Cardiac septum (tissue), 1 donor: ENCODE measurements at regions not wholly inside any gene's neighbourhood (a gene's known extent, or its start where the extent isn't known, plus 50 kb on each side); places are given as distances from the start of the nearest gene placed in this dataset.
"Not testable (repeated sequence)": the region's sequence is repeated elsewhere in the genome, so short reads cannot be mapped to it uniquely, and the experiment has no call there.

ENCODE experiments used
- DNase-seq: peaks from one replicate; pipeline ENCODE4 v3.0.0-alpha.2; 2020; ENCODE audit warnings: low spot score
- intact Hi-C: fragments of 100-400 bp; cut with DNase I; formaldehyde crosslinking; loops from one replicate; pipeline ENCODE4 v1.14.0; 2022
- donor health status: DM: no; HTN: no; CAD: no.

DNA sequence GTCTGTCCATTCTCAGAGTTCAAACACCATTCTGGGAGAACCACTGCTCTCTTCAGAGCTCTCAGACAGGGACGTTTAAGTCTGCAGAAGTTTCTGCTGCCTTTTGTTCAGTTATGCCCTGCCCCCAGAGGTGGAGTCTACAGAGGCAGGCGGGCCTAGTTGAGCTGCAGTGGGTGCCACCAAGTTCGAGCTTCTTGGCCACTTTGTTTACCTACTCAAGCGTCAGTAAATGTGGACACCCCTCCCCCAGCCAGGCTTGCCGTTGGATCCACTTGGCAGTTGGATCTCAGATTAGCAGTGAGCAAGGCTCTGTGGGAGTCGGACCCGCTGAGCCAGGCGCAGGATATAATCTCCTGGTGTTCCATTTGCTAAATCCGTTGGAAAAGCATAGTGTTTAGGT is 601.5 kb downstream of the PKHD1 start:
- intact Hi-C loops, DNase-seq: not testable (repeated sequence)

DNA sequence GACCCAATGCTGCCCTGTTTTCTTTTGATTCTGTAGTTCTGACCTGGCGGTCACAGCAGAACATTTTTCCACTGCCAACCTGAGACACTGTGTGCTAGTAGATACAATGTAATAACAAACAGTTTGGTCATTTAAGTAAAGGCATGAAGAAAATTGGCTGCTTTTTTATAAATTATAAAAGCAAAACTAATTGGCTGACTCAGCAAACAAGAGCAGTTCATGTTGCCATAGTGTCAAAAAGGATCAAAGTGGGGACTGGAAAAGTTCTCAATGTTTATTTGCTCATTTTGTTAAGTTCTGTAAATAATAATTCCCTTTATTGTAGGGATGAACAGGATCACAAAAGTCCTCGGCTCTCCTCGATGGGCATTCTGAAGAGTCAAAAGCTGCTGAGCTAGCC is 599.5 kb downstream of the PKHD1 start:
- no peak for DNase-seq

DNA sequence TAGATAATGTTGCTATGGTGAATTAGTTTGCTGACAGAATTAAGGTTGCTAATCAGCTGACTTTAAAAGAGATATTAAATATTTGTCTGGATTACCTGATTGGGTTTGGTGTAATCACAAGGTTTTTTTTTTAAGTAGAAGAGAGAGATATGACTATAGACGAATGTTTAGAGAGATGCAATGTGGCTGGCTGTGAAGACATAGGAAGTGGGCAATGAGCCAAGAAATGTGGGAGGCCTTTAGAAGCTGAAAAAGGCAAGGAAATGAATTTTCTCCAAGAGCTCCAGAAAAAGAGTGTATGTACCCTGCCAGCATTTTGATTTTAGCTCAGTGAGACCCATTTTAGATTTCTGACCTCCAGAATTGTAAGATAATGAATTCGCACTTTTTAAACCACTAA is 598.3 kb downstream of the PKHD1 start:
- intact Hi-C loops = no loop called here
- DNase-seq = no peak

More for the DNA sequence above, 599.5 kb downstream of the PKHD1 start:
- intact Hi-C loops = no loop called here

DNA sequence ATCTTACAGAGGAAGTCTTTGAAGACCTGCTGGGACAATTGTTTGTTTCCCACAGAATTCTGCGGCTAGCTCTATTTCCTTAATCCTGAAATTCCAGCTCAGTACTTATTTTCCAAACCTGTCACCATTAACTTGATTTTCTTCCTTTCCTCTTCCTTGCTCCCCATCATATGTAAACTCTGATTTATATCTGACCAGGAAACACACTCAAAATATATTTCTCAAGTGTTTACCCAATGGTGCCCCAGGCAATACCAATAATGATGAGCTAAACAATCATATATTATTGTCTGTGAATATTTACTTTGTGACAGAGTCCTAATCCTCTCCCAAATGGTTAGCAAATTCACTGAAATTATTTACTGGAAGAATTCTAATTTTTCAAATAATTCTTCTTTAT is 597.3 kb downstream of the PKHD1 start:
- DNase-seq = no peak
- intact Hi-C loops = no loop called here

DNA sequence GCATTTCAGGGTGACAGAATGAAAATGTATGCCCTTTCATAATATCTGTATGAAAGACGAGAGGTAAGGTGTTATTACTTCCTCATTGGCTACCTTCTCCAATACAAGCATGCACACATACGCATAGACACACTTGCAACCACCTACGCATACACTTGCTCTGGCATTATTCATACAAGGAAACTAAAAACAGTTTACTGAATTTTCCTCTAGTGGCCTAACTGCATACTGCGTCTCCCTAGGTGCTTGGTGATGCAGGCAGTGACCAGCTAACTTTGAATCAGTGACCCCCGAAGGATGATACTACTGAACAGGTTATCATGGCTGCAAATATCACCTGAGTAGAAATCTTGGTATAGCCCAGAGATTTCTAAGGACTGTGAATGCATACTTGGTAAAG is 593.1 kb downstream of the PKHD1 start:
- DNase-seq = no peak
- intact Hi-C loops = no loop called here

DNA sequence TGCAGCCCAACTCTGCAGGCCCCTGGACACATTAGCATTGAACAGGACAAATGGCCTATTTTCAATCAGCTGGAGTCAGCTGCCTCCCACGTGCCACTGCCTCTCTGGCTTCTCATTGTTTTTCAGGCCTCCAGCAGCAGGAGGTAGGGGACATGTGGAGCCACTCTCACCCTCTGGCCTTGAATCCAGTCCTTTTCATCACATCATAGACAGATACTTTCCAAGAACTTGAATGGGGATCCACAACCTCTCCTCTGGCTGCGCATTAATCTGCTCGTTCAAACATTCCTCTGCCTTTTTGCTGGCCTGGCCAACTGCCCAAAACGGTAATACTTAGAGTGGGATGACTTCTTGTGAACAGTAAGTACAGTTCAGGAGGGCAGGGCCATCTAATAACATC is 592.3 kb downstream of the PKHD1 start:
- DNase-seq = no peak
- intact Hi-C loops = no loop called here

DNA sequence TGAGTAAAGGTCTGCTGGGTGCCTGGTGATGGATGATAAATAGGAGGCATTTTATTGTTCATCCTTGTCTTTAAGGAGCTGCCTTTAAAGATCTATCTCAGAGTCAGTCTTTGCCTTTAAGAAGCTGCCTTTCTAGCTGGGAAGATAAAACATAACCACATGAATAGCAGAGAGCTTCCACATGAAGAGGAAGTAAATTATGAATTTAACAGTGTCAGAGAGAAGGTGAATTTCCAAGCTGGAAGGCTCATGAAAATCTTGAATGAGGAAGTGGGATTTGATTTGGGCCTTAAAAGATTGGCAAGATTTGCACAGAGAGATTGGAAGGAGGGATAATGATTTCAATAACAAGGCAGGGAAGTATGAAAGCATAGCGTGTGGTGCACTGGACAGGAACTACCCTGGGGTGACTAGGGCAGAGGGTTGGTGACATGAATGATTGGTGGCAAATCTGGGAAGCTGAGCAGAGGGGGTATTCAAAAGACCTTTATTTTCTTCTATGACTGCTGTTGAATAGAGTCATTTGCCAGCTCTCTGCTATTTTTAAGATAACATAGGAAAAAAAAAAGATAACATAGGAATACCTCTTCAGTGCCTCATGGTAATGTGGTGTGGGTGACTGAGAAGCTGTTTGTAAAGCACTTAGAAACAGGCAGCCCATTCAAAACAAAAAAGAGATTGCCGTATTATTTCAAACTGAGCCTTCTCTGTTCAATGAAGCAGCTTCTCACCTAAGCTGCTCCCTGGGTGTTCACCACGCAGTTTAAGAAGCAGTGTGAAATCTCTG is 591.6 kb downstream of the PKHD1 start:
- intact Hi-C loops = no loop called here
- DNase-seq = no peak

DNA sequence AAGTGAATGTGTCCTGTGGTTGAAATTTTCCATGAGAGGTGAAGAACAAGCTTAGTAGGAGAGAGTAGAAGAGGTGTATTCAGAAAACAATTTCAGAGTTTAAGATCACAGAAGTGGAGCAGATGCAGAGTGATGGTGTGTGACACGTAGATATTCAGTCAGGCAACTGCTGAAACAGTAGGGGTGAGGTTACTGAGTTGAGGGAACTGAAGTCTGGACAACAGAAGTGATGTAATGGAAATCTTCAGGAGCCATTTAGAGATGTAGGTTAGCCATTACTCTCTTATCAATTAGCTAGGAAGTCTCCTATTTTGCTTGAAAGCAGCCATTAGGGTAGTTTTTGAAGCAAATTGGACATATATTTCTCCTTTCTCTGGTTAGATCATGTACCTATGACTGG is 584.4 kb downstream of the PKHD1 start:
- intact Hi-C loops = no loop called here

DNA sequence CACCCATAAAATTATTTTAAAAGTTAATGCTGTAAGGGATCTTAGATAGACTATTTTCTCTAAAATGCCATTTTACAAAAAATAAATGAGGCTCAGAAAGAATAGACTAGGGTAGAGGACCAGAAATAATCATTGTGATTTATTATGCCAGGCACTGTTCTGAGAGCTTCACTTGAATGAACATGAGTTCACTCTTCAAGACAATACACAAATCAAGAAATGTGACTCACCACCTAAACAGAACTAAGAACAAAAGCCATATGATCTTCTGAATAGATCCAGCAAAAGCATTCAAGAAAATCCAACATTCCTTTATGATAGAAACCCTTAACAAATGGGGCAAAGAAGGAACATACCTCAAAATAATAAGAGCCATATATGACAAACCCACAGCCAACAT is 582.0 kb downstream of the PKHD1 start:
- no peak for DNase-seq
- intact Hi-C loops = no loop called here

More for the DNA sequence above, 584.4 kb downstream of the PKHD1 start:
- DNase-seq = no peak

DNA sequence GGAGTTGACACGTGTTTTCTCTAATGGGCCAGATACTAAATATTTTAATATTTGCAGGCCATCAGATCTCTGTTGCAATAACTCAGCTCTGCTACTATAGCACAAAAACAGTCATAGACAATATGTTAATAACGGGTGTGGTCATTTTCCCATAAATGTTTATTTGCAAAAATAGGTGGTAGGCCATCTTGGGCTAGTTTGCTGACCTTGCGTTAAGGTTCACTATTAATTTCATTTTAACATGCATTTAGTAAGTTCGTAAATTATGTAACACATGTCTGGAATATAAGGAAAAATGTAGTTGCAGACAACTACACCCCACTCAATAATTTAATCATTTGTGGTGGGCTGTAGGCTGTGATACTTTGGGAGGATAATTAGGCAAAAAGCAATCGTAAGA is 577.8 kb downstream of the PKHD1 start:
- intact Hi-C loops = no loop called here
- no peak for DNase-seq

DNA sequence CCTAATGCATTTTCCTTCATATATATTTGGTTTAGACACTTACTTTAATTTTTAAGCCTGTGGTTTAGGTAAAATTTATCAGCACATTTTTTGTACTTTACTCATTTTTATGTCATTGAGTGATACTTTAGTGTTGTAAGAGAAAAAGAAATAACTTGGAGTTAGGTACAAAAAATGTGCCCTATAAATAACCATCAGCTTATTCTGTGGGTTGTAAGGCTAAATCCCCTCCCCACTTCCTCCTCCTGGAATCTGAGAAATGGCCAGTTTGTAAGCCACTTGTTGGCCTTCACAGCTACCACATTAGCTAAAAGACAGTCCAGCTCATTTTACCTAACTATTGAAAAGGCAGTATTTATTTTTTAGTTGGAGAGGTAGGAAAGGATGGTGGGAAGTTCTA is 576.3 kb downstream of the PKHD1 start:
- intact Hi-C loops = no loop called here
- DNase-seq = no peak

DNA sequence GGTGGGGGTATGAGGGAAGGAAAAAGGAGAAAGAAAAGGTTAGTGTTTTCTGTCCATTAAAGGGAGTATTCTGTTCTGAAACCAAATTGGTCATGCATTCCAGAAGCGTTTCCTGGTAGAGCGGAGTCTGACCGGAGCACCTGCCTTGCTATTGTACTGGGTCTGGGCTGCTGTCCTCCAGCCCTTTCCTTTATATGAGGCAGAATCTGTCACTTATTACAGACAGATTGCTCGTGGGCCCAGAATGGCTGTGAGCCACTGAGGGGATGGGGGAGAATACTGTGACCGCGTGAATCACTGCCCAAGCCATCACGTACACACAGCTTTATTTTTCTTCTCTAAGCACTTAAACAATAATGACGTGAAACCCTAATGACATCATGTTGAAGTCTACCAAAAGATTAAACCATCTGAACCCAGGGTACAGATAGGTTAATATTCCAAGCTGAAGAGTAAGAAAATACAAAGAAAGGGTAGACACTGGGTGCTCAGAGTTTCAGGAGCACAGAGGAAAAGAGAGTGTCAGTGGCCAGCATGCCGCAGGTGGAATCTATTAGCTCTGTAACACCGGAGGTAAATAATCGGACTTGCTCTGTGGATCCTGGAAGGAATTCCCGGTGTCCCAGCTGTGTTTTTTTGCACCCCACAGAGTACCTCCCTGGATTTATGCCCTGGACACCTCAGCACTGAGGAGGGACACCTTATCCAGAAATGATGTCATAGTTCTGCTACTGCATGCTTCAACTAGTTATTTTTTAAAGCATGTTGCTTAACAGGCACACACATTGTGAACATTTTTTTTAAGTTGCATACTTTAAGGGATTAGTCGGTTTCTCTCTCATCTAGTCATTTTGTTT is 573.3 kb downstream of the PKHD1 start:
- intact Hi-C loops = no loop called here
- no peak for DNase-seq

DNA sequence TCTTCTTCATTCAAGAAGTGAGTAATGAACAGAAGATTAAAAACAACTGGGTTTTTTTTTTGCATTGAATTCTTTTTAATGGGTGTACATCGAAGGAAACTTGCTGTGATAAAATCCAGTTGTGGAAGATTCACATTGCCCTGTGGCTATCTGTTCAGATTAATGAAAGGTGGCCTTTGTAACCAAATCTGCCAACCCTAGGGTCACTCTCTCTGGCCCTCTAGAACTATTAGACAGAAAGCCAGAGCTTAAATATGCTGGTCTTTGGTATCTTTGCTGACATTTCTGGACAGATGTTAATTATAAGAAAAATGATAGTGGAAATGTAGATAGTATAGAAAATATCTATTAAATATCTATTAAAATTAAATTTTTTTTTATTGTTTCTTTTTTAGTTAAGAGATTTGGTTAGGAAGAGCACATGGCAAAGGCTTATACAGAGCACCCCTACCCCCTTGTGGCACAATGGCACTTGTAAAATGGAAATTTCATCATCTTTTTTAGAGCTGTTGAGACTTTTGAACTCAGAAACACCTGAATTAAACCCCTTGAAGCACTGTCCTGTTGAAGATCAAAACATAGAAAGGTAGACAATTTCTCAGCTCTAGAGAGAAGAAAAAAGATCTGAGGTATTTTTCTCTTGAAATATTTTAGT is 572.5 kb downstream of the PKHD1 start:
- intact Hi-C loops = no loop called here
- no peak for DNase-seq

DNA sequence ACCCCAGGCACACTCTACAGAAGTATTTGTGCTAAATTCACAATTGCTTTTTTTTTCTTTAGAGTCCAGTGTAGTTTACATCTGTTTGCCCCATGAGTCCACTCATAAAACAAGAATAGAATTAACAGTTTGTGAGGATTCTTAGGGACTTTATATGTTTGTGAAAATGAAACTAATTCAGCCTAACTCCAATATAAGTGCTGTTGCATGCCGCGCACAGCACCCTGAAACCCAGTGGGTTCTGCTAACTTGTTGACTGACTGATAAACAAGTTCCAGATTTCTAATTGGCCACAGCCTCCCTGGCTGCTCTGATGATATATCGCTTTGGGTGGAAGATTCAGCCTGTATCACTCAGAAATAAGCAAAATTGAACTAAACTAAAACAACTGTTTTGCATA is 561.4 kb downstream of the PKHD1 start:
- intact Hi-C loops = no loop called here
- no peak for DNase-seq

DNA sequence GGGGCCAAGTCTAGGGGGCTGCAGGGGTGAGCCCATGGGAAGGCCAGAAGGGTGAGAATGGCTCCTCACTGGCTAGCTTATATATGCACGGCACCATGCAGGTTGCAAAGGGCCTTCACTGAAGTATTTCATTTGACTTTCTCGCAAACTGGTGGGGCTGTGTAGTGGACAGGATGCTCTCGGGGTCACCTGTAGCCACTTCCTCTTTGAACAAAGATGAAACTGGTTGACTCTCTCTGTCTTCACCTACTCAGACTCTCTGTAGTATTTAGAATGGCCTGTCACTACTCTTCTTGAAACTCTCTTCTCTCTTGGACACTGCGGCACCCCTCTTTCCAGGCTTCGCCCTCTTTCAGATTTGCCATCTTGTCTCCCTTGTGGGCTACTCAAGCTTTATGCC is 560.5 kb downstream of the PKHD1 start:
- intact Hi-C loops = no loop called here
- no peak for DNase-seq

DNA sequence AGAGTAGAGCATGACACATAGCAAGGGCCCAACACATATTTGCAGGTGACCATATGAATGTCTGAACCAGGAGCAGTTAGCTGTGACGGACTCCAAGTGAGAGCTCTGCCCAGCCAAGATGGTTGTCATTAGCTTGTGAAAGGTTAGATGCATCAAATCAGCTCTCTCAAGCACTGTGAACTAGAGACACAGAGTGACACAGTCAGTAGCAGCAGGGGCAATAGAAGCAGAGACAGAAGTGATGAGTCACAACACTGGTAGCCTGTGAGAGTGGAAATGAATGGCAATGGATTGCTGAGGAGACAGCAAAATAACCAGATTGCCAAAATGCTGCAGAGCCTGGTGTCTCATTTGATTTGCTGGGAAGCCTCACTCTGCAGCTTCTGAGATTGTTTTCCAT is 558.9 kb downstream of the PKHD1 start:
- intact Hi-C loops = no loop called here
- DNase-seq = no peak

DNA sequence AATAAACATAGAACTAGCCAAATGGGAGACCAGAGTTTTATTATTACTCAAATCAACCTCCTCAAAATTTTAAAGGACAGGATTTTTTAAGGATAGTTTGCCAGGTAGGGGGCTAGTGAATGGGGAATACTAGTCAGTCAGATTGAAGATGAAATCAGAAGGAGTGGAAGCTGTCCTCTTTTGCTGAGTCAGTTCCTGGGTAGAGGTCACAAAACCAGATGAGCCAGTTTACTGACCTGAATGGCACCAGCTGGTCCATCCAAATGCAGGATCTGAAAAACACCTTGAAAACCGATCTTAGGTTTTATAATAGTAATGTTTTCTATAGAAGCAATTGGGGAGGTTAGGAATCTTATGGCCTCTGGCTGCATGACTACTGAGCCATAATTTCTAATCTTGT is 558.2 kb downstream of the PKHD1 start:
- intact Hi-C loops = no loop called here
- DNase-seq = no peak

DNA sequence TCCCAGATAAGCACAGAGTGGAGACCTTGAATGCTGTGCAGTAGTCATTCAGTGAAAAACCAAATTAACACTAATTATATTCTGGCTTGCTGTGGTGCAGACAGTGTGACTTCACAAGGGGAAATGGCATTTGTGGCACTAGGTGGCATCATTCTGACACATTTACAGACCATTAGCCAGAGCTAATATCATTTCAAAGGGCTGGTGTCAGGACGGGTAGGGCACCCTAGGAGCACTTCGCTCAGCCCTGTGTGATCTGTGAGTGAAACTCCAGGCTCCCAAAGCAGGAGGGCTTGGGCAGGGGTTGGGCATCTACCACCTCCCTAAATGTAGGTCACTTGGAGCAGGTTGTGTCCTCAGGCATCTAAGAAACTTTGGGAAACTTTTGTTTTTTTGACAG is 555.8 kb downstream of the PKHD1 start:
- intact Hi-C loops = loop anchor here (5.0 kb wide), 1 partner anchor 221 kb away; no protein-coding TSS in a partner anchor
- no peak for DNase-seq

DNA sequence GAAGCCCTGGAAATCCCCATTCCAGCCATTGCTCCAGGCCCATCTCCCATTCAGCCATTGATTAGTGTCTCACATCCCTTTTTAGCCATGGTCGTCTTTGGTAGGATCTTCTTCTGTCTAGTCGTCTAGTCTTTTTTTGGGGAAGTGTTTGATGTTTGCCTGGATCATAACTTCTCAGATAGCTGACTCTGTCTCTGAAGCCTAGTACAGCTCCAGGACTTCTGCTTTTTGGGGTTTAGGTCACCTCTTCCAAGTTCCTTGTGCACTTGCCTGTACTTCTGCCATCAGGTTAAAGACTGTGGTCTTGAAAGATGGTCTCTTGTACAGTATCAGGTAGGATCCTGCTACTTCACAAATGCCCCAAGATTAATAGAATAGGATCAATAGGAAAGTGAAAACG is 553.5 kb downstream of the PKHD1 start:
- intact Hi-C loops = loop anchor here (5.0 kb wide), 1 partner anchor 218 kb away; no protein-coding TSS in a partner anchor
- no peak for DNase-seq

DNA sequence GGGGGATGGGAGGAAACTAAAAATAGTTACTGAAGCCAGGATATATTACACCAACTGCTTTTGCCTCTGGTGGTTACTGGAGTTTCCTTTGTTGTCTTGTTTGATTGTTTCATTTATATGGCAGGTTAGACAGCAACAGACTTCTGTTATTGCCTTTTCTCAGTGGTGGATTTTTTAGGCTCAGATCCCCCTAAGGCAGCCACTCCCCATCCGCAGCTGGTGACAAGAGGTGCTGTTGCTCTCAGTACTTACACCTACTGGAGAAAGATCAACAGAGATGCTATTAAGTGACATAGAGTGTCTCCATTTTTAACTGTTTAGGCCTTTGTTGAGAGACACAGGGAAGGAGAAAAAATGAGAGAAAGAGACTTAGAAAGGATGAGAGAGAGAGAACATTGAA is 552.1 kb downstream of the PKHD1 start:
- DNase-seq = no peak
- intact Hi-C loops = no loop called here
